ENCODE measurements at regions not wholly inside any gene's neighbourhood (a gene's known extent, or its start where the extent isn't known, plus 50 kb on each side); places are given as distances from the start of the nearest gene placed in this dataset.

GRCh38 chr2:66929632-66930338 is 467.3 kb upstream of the ETAA1 start:
- H3K27me3 ChIP-seq (ENCODE audit: insufficient read depth, poor library complexity, severe bottlenecking) = no peaks in the 10 kb centered on the region
- no peak for DNase-seq (ENCODE audit: low read depth in 1 of 2, low spot score in 1 of 2)
- H3K4me3 ChIP-seq (replicated peaks; ENCODE audit: insufficient read depth, low read length) = no peak overlapping the region
- no peak overlapping the region for H3K27ac ChIP-seq (replicated peaks)
- no peak for TF ChIP-seq POLR2AphosphoS5 (IDR thresholded peaks at IDR 0.05; ENCODE audit: low read depth)
- no peak for TF ChIP-seq GABPA (IDR thresholded peaks at IDR 0.05; ENCODE audit: low read depth)
- no peak for TF ChIP-seq REST (IDR thresholded peaks at IDR 0.05; ENCODE audit: insufficient replicate concordance, low read depth)
- no peak for TF ChIP-seq CTCF (IDR thresholded peaks at IDR 0.05; ENCODE audit: insufficient read depth, low read length)
- TF ChIP-seq SPI1 (IDR thresholded peaks at IDR 0.05; ENCODE audit: borderline replicate concordance, low read depth) = no peak

GRCh38 chr2:66930339-66931220 is 466.6 kb upstream of the ETAA1 start:
- Histone ChIP-seq H3K4me3 (replicated peaks; ENCODE audit: insufficient read depth, low read length) (no peak overlapping the region), H3K27me3 (ENCODE audit: insufficient read depth, poor library complexity, severe bottlenecking) (no peaks in the 10 kb centered on the region), H3K27ac (replicated peaks) (no peak overlapping the region)
- no peak for DNase-seq (ENCODE audit: low read depth in 1 of 2, low spot score in 1 of 2)
- no peak for TF ChIP-seq REST (IDR thresholded peaks at IDR 0.05; ENCODE audit: insufficient replicate concordance, low read depth)
- TF ChIP-seq CTCF (IDR thresholded peaks at IDR 0.05; ENCODE audit: insufficient read depth, low read length) = no peak
- no peak for TF ChIP-seq POLR2AphosphoS5 (IDR thresholded peaks at IDR 0.05; ENCODE audit: low read depth)
- no peak for TF ChIP-seq GABPA (IDR thresholded peaks at IDR 0.05; ENCODE audit: low read depth)
- no peak for TF ChIP-seq SPI1 (IDR thresholded peaks at IDR 0.05; ENCODE audit: borderline replicate concordance, low read depth)

GRCh38 chr2:66938471-66938967 is 458.6 kb upstream of the ETAA1 start:
- Histone ChIP-seq H3K4me3 (replicated peaks; ENCODE audit: insufficient read depth, low read length) (no peak overlapping the region), H3K27me3 (ENCODE audit: insufficient read depth, poor library complexity, severe bottlenecking) (no peaks in the 10 kb centered on the region), H3K27ac (replicated peaks) (no peak overlapping the region)
- no peak for DNase-seq (ENCODE audit: low read depth in 1 of 2, low spot score in 1 of 2)
- TF ChIP-seq SPI1 (IDR thresholded peaks at IDR 0.05; ENCODE audit: borderline replicate concordance, low read depth) = no peak
- no peak for TF ChIP-seq CTCF (IDR thresholded peaks at IDR 0.05; ENCODE audit: insufficient read depth, low read length)
- TF ChIP-seq POLR2AphosphoS5 (IDR thresholded peaks at IDR 0.05; ENCODE audit: low read depth) = no peak
- no peak for TF ChIP-seq GABPA (IDR thresholded peaks at IDR 0.05; ENCODE audit: low read depth)
- TF ChIP-seq REST (IDR thresholded peaks at IDR 0.05; ENCODE audit: insufficient replicate concordance, low read depth) = no peak
